ENCODE measurements at regions not wholly inside any gene's neighbourhood (a gene's known extent, or its start where the extent isn't known, plus 50 kb on each side); places are given as distances from the start of the nearest gene placed in this dataset.

GRCh38 chr3:72310419-72311380 lies 525.8 kb upstream of the PROK2 start:
- no peak overlapping the region for H3K9ac ChIP-seq (ENCODE audit: low read depth, low read length)
- no peaks in the 10 kb centered on the region for H3K36me3 ChIP-seq (ENCODE audit: insufficient read depth, low read length)
- no peaks in the 10 kb centered on the region for H3K9me3 ChIP-seq (ENCODE audit: control insufficient read depth, insufficient read depth, low read length)
- peaks cover 14% of the 10 kb centered on the region; the same call in 1 of the 2 replicates for H3K4me1 ChIP-seq (ENCODE audit: insufficient read depth, low read length)

DNA sequence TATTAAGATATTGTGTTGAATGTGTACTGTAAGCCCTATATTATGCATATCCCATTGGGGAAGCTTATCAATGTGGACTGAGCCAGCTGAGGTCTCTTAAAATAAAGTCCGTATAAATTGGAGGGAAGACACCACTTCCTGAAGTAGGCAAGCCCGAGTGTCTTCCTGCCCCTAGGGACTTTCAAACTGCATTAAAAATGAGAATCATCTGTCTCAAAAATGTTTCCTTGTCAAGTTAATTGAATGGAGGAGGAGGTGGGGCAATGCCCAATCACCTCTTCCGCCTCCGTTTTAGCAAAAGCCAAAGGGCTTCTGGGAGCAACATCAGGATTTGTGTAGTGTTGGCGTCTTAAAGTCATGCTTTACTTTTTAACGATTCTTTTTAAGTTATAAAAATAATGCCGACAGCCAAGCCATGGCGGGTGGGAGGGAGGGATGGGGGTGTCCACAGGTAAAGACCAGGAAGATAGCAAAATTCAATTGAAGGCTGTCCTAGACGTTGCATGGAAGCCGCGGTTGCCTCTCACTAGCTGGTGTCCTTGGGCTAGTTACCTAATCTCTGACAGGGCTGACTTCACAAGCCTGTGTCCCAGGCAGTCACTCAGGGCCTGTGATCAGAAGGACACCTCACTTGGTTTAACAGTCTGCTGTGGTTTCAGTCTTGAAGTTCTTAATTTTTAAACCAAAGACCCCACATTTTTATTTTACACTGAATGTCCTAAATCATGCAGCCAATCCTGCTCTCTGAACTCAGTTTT lies 524.9 kb upstream of the PROK2 start:
- H3K9ac ChIP-seq (ENCODE audit: low read depth, low read length) = no peak overlapping the region
- no peaks in the 10 kb centered on the region for H3K9me3 ChIP-seq (ENCODE audit: control insufficient read depth, insufficient read depth, low read length)
- peaks cover 14% of the 10 kb centered on the region; the same call in 1 of the 2 replicates for H3K4me1 ChIP-seq (ENCODE audit: insufficient read depth, low read length)
- H3K36me3 ChIP-seq (ENCODE audit: insufficient read depth, low read length) = no peaks in the 10 kb centered on the region

DNA sequence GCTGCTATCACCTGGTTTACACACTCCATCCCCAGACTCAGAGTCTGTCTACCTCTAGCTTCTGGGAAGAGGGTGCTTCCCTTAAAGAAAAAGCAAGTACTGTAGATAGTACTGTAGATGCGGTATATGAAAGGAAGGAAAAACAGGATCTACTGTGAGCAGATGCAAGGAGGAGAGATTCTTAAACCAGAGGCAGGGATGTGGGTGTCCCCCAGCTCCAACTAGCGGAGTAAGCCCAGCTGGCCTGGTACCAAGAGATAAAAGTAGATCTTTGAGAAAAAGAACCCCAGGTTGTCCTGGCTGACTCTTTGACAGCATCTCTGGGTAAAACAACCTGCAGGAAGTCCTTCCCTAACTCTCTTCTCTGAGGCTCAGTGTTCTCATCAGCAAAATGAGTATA lies 523.7 kb upstream of the PROK2 start:
- H3K9me3 ChIP-seq (ENCODE audit: control insufficient read depth, insufficient read depth, low read length) = no peaks in the 10 kb centered on the region
- H3K36me3 ChIP-seq (ENCODE audit: insufficient read depth, low read length) = no peaks in the 10 kb centered on the region
- no peak overlapping the region for H3K9ac ChIP-seq (ENCODE audit: low read depth, low read length)
- peaks cover 14% of the 10 kb centered on the region; the same call in 1 of the 2 replicates for H3K4me1 ChIP-seq (ENCODE audit: insufficient read depth, low read length)

DNA sequence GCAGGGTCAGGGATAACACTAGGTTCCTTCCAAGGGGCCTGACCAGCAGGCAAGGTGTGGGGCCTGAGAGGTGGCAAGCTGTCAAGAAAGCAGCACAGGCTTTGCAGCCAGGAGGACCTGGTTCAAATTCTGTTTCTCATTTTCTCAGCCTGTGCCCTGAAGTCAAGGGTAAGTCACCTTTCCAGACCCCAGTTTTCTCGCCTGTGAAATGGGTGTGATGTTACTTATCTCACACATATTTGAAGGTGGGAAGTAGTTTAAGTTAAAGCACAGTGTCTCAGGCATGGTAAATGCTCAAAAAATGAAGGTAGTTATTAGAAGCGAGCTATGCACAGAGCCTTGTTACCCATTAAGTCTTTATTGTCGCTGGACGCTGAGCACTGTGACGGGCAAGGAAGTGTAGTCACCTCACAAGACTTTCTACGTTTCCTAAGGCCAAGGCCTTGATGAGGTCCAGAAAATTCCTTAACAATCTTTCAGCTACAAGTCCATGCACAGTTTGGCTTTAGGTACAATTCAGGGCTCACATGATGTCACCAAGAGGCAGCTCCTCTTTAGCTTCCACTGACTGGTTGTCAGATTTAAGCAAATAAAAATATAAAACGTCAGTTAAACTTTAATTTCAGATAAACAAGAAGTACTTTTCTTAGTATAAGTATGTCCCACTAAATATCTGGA lies 522.6 kb upstream of the PROK2 start:
- Histone ChIP-seq H3K36me3 (ENCODE audit: insufficient read depth, low read length) (no peaks in the 10 kb centered on the region), H3K4me1 (ENCODE audit: insufficient read depth, low read length) (peaks cover 14% of the 10 kb centered on the region; the same call in 1 of the 2 replicates)

GRCh38 chr3:72306800-72307341 lies 521.9 kb upstream of the PROK2 start:
- no peak overlapping the region for H3K9ac ChIP-seq (ENCODE audit: low read depth, low read length)

More for the DNA sequence above, 522.6 kb upstream of the PROK2 start:
- no peak overlapping the region for H3K9ac ChIP-seq (ENCODE audit: low read depth, low read length)
- no peaks in the 10 kb centered on the region for H3K9me3 ChIP-seq (ENCODE audit: control insufficient read depth, insufficient read depth, low read length)

GRCh38 chr3:72303926-72304325 lies 519.0 kb upstream of the PROK2 start:
- peaks cover 4% of the 10 kb centered on the region; the same call in 1 of the 2 replicates for H3K4me1 ChIP-seq (ENCODE audit: insufficient read depth, low read length)

More at GRCh38 chr3:72306800-72307341, 521.9 kb upstream of the PROK2 start:
- no peaks in the 10 kb centered on the region for H3K36me3 ChIP-seq (ENCODE audit: insufficient read depth, low read length)
- no peaks in the 10 kb centered on the region for H3K9me3 ChIP-seq (ENCODE audit: control insufficient read depth, insufficient read depth, low read length)
- peaks cover 14% of the 10 kb centered on the region; the same call in 1 of the 2 replicates for H3K4me1 ChIP-seq (ENCODE audit: insufficient read depth, low read length)

GRCh38 chr3:72301779-72302178 lies 516.8 kb upstream of the PROK2 start:
- 0 out of 2 replicates have a peak, but pooled peaks cover 1% of the 10 kb centered on the region for H3K4me1 ChIP-seq (ENCODE audit: insufficient read depth, low read length)
- no peaks in the 10 kb centered on the region for H3K36me3 ChIP-seq (ENCODE audit: insufficient read depth, low read length)
- H3K9ac ChIP-seq (ENCODE audit: low read depth, low read length) = no peak overlapping the region
- no peaks in the 10 kb centered on the region for H3K9me3 ChIP-seq (ENCODE audit: control insufficient read depth, insufficient read depth, low read length)

More at GRCh38 chr3:72303926-72304325, 519.0 kb upstream of the PROK2 start:
- Histone ChIP-seq H3K36me3 (ENCODE audit: insufficient read depth, low read length) (no peaks in the 10 kb centered on the region), H3K9me3 (ENCODE audit: control insufficient read depth, insufficient read depth, low read length) (no peaks in the 10 kb centered on the region), H3K9ac (ENCODE audit: low read depth, low read length) (no peak overlapping the region)

- Histone ChIP-seq H3K9ac (ENCODE audit: low read depth, low read length) (no peak overlapping the region), H3K9me3 (ENCODE audit: control insufficient read depth, insufficient read depth, low read length) (no peaks in the 10 kb centered on the region), H3K36me3 (ENCODE audit: insufficient read depth, low read length) (no peaks in the 10 kb centered on the region), H3K4me1 (ENCODE audit: insufficient read depth, low read length) (no peaks in the 10 kb centered on the region)
These were observed 515.7 kb upstream of the PROK2 start for GRCh38 chr3:72300621-72301020.

- Histone ChIP-seq H3K9ac (ENCODE audit: low read depth, low read length) (no peak overlapping the region), H3K36me3 (ENCODE audit: insufficient read depth, low read length) (no peaks in the 10 kb centered on the region), H3K9me3 (ENCODE audit: control insufficient read depth, insufficient read depth, low read length) (no peaks in the 10 kb centered on the region), H3K4me1 (ENCODE audit: insufficient read depth, low read length) (no peaks in the 10 kb centered on the region)
These were observed 514.9 kb upstream of the PROK2 start for GRCh38 chr3:72299823-72300222.

DNA sequence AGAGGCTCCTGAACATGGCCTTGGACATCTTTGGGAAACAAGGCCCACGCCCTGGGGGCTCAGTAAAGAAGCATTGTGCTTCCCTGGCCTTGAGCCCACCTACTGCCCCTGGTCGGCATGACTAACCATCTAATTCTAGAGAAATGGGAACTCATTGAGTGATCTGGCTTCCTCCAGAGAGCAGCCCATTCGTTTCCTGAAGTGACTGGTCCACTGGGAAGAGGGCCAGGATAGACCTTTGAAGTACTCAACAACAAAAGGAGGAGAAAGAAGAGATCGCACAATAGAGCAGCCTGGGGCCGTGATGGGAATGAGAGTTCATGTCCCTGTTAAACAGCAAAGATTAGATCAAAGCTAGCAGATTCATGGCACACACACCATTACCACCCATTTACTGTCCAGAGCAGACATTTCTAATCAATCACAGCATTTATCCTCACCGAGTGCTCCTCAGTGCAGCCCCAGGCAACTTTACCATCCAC lies 514.4 kb upstream of the PROK2 start:
- H3K36me3 ChIP-seq (ENCODE audit: insufficient read depth, low read length) = no peaks in the 10 kb centered on the region
- H3K9me3 ChIP-seq (ENCODE audit: control insufficient read depth, insufficient read depth, low read length) = no peaks in the 10 kb centered on the region
- no peaks in the 10 kb centered on the region for H3K4me1 ChIP-seq (ENCODE audit: insufficient read depth, low read length)
- H3K9ac ChIP-seq (ENCODE audit: low read depth, low read length) = no peak overlapping the region

DNA sequence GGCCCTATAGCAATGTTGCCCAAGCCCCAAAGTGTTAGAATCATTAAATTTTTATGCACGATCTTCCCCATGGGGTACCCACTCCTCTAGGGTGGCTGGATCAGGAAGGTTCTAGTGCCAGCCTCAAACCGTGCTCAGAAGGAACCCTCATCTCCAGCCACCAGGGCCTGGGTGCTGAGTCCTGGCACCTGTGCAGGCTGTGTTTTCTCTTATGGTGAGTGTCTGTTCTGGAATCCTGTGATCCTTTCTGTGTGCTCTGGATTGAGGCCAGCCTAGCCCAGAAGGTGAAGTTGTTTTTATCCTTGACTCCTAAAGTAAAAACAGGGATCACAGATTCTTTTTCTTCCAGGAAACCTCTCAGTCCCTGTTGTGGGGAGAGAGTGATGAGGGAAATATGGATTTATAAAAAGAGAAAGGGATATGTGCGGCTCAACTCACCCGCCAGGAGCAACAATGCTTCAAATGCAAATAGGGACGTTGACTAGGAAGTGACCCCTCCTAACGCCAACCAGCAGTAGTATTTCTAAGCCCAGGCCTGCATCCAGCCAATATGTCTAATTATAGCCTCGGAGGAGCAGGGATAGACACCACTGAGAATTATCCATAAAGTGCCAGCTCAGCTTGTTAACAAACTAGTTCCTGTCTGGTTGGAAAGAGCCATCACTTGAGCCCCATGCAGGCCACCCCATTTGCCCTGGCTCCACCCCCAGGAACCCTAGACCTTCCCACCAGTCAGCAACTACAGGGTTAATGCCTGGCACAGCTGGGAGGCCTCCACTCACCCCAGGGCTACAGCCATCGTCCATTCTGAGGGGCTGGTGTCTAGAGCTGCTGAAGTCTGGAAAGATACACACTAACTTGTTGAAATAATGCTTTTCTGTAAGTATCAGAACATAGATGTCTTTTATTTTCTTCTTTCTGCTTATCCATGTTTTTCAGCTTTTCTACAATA lies 513.5 kb upstream of the PROK2 start:
- no peaks in the 10 kb centered on the region for H3K4me1 ChIP-seq (ENCODE audit: insufficient read depth, low read length)
- H3K36me3 ChIP-seq (ENCODE audit: insufficient read depth, low read length) = no peaks in the 10 kb centered on the region
- no peak overlapping the region for H3K9ac ChIP-seq (ENCODE audit: low read depth, low read length)
- no peaks in the 10 kb centered on the region for H3K9me3 ChIP-seq (ENCODE audit: control insufficient read depth, insufficient read depth, low read length)

GRCh38 chr3:72297481-72297880 lies 512.5 kb upstream of the PROK2 start:
- H3K9me3 ChIP-seq (ENCODE audit: control insufficient read depth, insufficient read depth, low read length) = no peaks in the 10 kb centered on the region
- H3K36me3 ChIP-seq (ENCODE audit: insufficient read depth, low read length) = no peaks in the 10 kb centered on the region
- H3K4me1 ChIP-seq (ENCODE audit: insufficient read depth, low read length) = no peaks in the 10 kb centered on the region
- H3K9ac ChIP-seq (ENCODE audit: low read depth, low read length) = no peak overlapping the region
